ENCODE measurements at regions not wholly inside any gene's neighbourhood (a gene's known extent, or its start where the extent isn't known, plus 50 kb on each side); places are given as distances from the start of the nearest gene placed in this dataset.

- TF ChIP-seq, protein P1, sequence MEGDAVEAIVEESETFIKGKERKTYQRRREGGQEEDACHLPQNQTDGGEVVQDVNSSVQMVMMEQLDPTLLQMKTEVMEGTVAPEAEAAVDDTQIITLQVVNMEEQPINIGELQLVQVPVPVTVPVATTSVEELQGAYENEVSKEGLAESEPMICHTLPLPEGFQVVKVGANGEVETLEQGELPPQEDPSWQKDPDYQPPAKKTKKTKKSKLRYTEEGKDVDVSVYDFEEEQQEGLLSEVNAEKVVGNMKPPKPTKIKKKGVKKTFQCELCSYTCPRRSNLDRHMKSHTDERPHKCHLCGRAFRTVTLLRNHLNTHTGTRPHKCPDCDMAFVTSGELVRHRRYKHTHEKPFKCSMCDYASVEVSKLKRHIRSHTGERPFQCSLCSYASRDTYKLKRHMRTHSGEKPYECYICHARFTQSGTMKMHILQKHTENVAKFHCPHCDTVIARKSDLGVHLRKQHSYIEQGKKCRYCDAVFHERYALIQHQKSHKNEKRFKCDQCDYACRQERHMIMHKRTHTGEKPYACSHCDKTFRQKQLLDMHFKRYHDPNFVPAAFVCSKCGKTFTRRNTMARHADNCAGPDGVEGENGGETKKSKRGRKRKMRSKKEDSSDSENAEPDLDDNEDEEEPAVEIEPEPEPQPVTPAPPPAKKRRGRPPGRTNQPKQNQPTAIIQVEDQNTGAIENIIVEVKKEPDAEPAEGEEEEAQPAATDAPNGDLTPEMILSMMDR (IDR thresholded peaks at IDR 0.05), result no peak
- TF ChIP-seq EZH2 (IDR thresholded peaks at IDR 0.05; ENCODE audit: borderline replicate concordance, insufficient read depth, low read depth, low read length, poor library complexity, severe bottlenecking), result no peak
Observed at GRCh38 chr2:156087875-156088274, 244.6 kb downstream of the NR4A2 start.

Measured in B cell (primary cell).